ENCODE measurements at regions not wholly inside any gene's neighbourhood (a gene's known extent, or its start where the extent isn't known, plus 50 kb on each side); places are given as distances from the start of the nearest gene placed in this dataset.

DNA sequence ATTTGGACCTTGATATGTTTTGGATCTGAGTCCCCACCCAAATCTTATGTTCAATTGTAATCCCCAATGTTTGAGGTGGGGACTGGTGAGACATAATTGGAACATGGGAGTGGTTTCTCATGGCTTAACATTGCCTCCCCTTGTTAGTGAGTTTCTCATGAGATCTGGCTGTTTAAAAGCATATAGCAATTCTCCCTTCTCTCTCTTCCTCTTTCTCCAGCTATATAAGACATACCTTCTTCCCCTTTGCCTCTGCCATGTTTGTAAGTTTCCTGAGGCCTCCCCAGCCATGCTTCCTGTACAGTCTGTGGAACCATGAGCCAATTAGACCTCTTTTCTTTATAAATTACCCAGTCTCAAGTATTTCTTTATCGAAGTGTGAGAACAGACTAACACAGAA lies 692.4 kb downstream of the KCNT2 start:
- DNase-seq, result no peak
- Histone ChIP-seq H3K9me3 (ENCODE audit: control insufficient read depth, low read length) (no peaks in the 10 kb centered on the region), H3K4me3 (ENCODE audit: insufficient read depth, low read depth, low read length, poor library complexity, severe bottlenecking) (no peak overlapping the region), H3K4me1 (ENCODE audit: control insufficient read depth, insufficient read depth, low read length, poor library complexity, severe bottlenecking) (no peaks in the 10 kb centered on the region), H3K27me3 (replicated peaks; ENCODE audit: control insufficient read depth, insufficient read depth, low read length, poor library complexity, severe bottlenecking) (no peaks in the 10 kb centered on the region), H3K36me3 (ENCODE audit: control insufficient read depth, insufficient read depth, low read length) (no peaks in the 10 kb centered on the region), H3K27ac (ENCODE audit: insufficient read depth, low read length, poor library complexity, severe bottlenecking) (no peak overlapping the region)

DNA sequence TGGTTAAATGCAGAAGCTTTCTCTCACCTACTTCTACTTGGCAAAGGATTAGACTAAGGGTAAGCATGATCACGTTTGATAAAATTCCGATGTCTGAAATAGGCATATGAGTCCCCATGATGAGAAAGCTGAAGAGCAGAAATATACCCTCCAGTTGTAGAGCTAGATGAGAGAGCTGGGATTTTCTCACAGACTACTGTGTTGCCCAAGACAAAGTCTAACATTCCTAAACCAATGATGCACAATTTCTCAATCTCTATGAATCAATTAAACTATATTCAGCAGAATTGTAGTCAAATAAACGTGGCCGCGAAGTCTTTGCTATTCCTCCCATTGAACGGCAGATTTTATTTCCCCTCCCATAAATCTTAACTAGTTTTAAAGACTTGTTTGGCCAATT lies 699.2 kb downstream of the KCNT2 start:
- DNase-seq, result no peak
- Histone ChIP-seq H3K9me3 (ENCODE audit: control insufficient read depth, low read length) (no peaks in the 10 kb centered on the region), H3K4me1 (ENCODE audit: control insufficient read depth, insufficient read depth, low read length, poor library complexity, severe bottlenecking) (no peaks in the 10 kb centered on the region), H3K27ac (ENCODE audit: insufficient read depth, low read length, poor library complexity, severe bottlenecking) (no peak overlapping the region), H3K36me3 (ENCODE audit: control insufficient read depth, insufficient read depth, low read length) (no peaks in the 10 kb centered on the region), H3K27me3 (replicated peaks; ENCODE audit: control insufficient read depth, insufficient read depth, low read length, poor library complexity, severe bottlenecking) (no peaks in the 10 kb centered on the region), H3K4me3 (ENCODE audit: insufficient read depth, low read depth, low read length, poor library complexity, severe bottlenecking) (no peak overlapping the region)

DNA sequence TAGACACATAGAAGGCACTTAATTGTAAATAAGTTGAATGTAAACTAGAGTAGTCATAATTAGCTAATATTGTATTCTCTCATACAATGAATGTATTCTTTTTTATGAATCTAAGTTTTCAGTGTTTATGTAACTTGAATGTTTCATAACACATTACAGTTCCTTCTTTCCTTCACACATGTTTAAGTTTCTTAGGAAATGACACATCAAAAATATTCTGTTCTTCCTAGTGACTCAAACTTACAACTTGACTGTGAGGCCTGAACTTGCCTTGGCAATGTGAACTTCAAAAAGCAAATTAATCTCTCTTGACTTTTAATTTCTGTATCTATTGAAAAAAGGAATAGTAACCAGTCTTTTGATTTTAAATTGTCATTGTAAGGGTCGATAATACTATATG lies 700.1 kb downstream of the KCNT2 start:
- Histone ChIP-seq H3K36me3 (ENCODE audit: control insufficient read depth, insufficient read depth, low read length) (no peaks in the 10 kb centered on the region), H3K4me3 (ENCODE audit: insufficient read depth, low read depth, low read length, poor library complexity, severe bottlenecking) (no peak overlapping the region), H3K27ac (ENCODE audit: insufficient read depth, low read length, poor library complexity, severe bottlenecking) (no peak overlapping the region), H3K27me3 (replicated peaks; ENCODE audit: control insufficient read depth, insufficient read depth, low read length, poor library complexity, severe bottlenecking) (no peaks in the 10 kb centered on the region), H3K9me3 (ENCODE audit: control insufficient read depth, low read length) (no peaks in the 10 kb centered on the region), H3K4me1 (ENCODE audit: control insufficient read depth, insufficient read depth, low read length, poor library complexity, severe bottlenecking) (no peaks in the 10 kb centered on the region)
- DNase-seq, result no peak

DNA sequence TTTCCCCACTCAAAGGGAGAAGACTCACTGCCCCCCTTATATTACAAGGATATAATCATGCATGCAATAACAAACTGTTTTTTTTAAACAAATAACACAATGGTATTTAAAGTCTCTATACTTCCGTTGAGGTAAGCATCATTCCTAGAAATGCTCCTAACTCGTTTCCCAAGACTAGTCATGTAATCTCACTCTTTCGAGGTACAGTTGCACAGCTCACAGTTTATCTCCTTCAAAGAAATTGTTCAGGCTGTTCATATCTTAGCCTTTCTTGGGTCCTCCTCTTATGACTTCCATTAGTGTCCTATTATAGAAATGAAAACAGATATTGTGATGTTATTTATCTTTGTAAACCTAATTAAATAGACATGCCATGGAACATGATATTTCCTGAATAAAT lies 705.0 kb downstream of the KCNT2 start:
- Histone ChIP-seq H3K27me3 (replicated peaks; ENCODE audit: control insufficient read depth, insufficient read depth, low read length, poor library complexity, severe bottlenecking) (no peaks in the 10 kb centered on the region), H3K27ac (ENCODE audit: insufficient read depth, low read length, poor library complexity, severe bottlenecking) (no peak overlapping the region), H3K9me3 (ENCODE audit: control insufficient read depth, low read length) (no peaks in the 10 kb centered on the region), H3K4me3 (ENCODE audit: insufficient read depth, low read depth, low read length, poor library complexity, severe bottlenecking) (no peak overlapping the region), H3K4me1 (ENCODE audit: control insufficient read depth, insufficient read depth, low read length, poor library complexity, severe bottlenecking) (no peaks in the 10 kb centered on the region), H3K36me3 (ENCODE audit: control insufficient read depth, insufficient read depth, low read length) (no peaks in the 10 kb centered on the region)
- DNase-seq, result no peak

DNA sequence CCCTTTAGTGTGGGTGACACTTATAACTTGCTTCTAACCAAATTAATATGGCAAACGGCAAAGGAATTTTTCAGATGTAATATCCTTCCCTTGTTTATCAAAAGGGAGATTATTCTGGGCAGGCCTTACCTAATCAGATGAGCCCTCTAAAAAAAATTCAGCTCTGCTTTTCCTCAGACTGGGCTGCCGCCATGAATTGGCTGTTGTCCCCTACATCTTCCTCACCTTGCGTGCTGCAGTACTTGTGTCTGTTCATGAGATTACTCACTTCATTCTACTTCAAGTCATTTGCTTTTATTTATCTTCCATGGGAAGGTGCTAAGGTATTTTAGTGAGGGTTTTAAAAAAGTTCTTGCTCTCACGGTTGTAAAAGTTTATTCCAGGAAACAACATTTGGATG lies 705.5 kb downstream of the KCNT2 start:
- no peaks in the 10 kb centered on the region for H3K36me3 ChIP-seq (ENCODE audit: control insufficient read depth, insufficient read depth, low read length)

DNA sequence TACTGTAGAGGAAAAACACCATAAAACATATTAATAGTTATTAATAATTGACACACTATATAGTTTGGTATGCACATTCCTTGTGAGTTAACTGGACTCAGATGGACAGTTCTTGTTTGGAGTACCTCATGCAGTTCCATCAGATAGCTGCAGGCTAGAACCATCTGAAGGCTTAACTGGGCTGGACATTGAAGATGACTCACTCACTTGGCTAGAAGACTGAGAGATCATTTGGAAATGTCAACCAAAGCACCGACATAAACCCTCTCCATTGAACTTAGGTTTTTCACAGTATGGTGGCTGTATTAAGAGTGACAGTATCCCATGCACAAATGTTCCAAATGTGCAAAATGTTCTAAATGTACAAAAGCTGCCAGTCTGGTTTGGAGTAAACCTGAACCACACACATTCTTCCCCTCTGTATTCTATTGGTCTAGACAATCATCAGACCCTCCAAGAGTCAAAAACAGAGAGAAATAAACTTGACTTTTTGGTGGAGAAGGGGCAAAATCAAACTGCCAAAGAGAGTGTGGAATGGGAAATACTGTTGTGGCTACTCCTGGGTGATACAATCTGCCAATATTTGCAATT lies 708.4 kb downstream of the KCNT2 start:
- Histone ChIP-seq H3K4me1 (ENCODE audit: control insufficient read depth, insufficient read depth, low read length, poor library complexity, severe bottlenecking) (no peaks in the 10 kb centered on the region), H3K36me3 (ENCODE audit: control insufficient read depth, insufficient read depth, low read length) (no peaks in the 10 kb centered on the region), H3K27me3 (replicated peaks; ENCODE audit: control insufficient read depth, insufficient read depth, low read length, poor library complexity, severe bottlenecking) (no peaks in the 10 kb centered on the region), H3K9me3 (ENCODE audit: control insufficient read depth, low read length) (no peaks in the 10 kb centered on the region), H3K27ac (ENCODE audit: insufficient read depth, low read length, poor library complexity, severe bottlenecking) (no peak overlapping the region), H3K4me3 (ENCODE audit: insufficient read depth, low read depth, low read length, poor library complexity, severe bottlenecking) (no peak overlapping the region)
- DNase-seq, result no peak

More for the DNA sequence above, 705.5 kb downstream of the KCNT2 start:
- Histone ChIP-seq H3K4me3 (ENCODE audit: insufficient read depth, low read depth, low read length, poor library complexity, severe bottlenecking) (no peak overlapping the region), H3K27ac (ENCODE audit: insufficient read depth, low read length, poor library complexity, severe bottlenecking) (no peak overlapping the region), H3K9me3 (ENCODE audit: control insufficient read depth, low read length) (no peaks in the 10 kb centered on the region), H3K4me1 (ENCODE audit: control insufficient read depth, insufficient read depth, low read length, poor library complexity, severe bottlenecking) (no peaks in the 10 kb centered on the region), H3K27me3 (replicated peaks; ENCODE audit: control insufficient read depth, insufficient read depth, low read length, poor library complexity, severe bottlenecking) (no peaks in the 10 kb centered on the region)
- DNase-seq, result no peak

DNA sequence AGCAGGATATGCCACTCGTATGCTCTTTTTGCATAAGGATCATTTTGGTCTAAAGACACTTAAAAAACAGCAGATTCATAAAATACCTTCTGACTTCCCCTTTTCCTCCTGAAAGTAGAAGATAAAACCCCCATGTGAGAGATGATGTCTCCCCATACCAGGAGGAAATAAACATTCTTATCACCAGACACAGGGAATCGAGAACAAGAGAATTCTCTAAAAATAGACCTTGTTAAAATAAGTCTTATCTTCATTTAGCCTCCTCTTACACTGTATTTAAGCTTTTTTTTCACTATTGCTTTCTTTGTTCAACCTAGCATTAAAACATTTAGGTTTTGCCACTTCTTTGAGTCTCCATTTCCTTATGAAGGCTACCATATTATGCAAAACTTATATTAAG lies 709.3 kb downstream of the KCNT2 start:
- Histone ChIP-seq H3K4me1 (ENCODE audit: control insufficient read depth, insufficient read depth, low read length, poor library complexity, severe bottlenecking) (no peaks in the 10 kb centered on the region), H3K27me3 (replicated peaks; ENCODE audit: control insufficient read depth, insufficient read depth, low read length, poor library complexity, severe bottlenecking) (no peaks in the 10 kb centered on the region), H3K36me3 (ENCODE audit: control insufficient read depth, insufficient read depth, low read length) (no peaks in the 10 kb centered on the region), H3K9me3 (ENCODE audit: control insufficient read depth, low read length) (no peaks in the 10 kb centered on the region), H3K27ac (ENCODE audit: insufficient read depth, low read length, poor library complexity, severe bottlenecking) (no peak overlapping the region), H3K4me3 (ENCODE audit: insufficient read depth, low read depth, low read length, poor library complexity, severe bottlenecking) (no peak overlapping the region)
- no peak for DNase-seq

DNA sequence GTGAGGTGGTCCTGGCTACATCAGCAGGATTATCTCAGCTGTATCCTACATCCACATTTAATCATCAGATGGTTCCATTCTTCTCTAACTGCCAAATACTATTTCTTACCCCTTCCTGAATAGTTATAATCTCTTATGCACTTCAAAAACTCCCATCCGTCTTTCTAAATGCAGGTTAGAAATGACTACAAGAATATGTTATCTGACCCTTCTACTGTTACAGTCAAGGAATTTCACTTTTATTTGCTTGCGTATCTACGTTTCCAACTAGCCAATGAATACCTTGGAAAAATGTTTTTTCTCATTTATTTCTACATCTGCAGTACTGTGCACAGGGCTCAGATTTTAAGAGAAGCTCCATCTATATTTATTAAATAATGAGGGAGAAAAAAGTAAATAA lies 709.9 kb downstream of the KCNT2 start:
- H3K27me3 ChIP-seq (replicated peaks; ENCODE audit: control insufficient read depth, insufficient read depth, low read length, poor library complexity, severe bottlenecking), result no peaks in the 10 kb centered on the region
- no peak overlapping the region for H3K4me3 ChIP-seq (ENCODE audit: insufficient read depth, low read depth, low read length, poor library complexity, severe bottlenecking)
- no peaks in the 10 kb centered on the region for H3K4me1 ChIP-seq (ENCODE audit: control insufficient read depth, insufficient read depth, low read length, poor library complexity, severe bottlenecking)
- no peak overlapping the region for H3K27ac ChIP-seq (ENCODE audit: insufficient read depth, low read length, poor library complexity, severe bottlenecking)
- no peaks in the 10 kb centered on the region for H3K9me3 ChIP-seq (ENCODE audit: control insufficient read depth, low read length)
- no peak for DNase-seq
- H3K36me3 ChIP-seq (ENCODE audit: control insufficient read depth, insufficient read depth, low read length), result no peaks in the 10 kb centered on the region

DNA sequence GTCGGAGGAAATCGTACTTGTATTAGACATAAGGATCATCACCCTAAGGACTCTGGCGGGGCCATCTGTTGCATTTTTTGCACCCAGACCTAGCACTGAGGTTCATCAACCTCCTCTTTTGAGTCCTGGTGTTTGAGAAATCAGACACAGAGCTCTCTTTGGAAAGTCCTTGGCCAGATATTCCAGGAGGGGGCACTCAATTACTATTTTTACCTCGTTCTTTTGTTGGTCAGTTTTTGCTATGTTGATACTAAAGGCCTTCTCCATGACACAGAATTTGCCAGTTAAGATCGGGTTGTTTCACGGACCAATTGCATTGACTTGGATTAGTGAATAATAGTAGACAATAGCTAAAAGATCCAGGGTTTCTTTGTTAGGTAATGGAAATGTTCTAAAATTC lies 711.2 kb downstream of the KCNT2 start:
- H3K36me3 ChIP-seq (ENCODE audit: control insufficient read depth, insufficient read depth, low read length), result no peaks in the 10 kb centered on the region
- DNase-seq, result no peak

DNA sequence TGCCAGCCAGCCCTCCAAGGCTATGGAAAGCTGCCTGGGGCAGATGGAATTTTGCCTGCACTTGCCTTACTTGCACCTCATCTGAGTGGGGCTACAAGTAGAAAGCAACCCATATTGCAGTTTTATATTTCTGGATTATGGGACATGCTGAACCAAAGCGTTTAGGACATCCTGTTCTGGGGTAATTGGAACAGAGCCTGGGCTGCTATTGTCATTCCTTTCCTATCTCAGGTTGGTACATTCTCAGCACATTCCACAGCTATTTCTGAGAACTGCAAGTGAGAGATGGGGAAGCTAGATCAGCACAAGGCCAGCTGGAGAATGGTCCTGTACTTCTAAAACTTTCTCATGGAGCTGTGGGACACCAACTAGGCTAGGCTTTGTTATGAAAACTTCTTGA lies 713.8 kb downstream of the KCNT2 start:
- Histone ChIP-seq H3K27ac (ENCODE audit: insufficient read depth, low read length, poor library complexity, severe bottlenecking) (no peak overlapping the region), H3K9me3 (ENCODE audit: control insufficient read depth, low read length) (no peaks in the 10 kb centered on the region), H3K27me3 (replicated peaks; ENCODE audit: control insufficient read depth, insufficient read depth, low read length, poor library complexity, severe bottlenecking) (no peaks in the 10 kb centered on the region), H3K36me3 (ENCODE audit: control insufficient read depth, insufficient read depth, low read length) (no peaks in the 10 kb centered on the region), H3K4me3 (ENCODE audit: insufficient read depth, low read depth, low read length, poor library complexity, severe bottlenecking) (no peak overlapping the region), H3K4me1 (ENCODE audit: control insufficient read depth, insufficient read depth, low read length, poor library complexity, severe bottlenecking) (no peaks in the 10 kb centered on the region)
- DNase-seq, result no peak

More for the DNA sequence above, 711.2 kb downstream of the KCNT2 start:
- Histone ChIP-seq H3K9me3 (ENCODE audit: control insufficient read depth, low read length) (no peaks in the 10 kb centered on the region), H3K27me3 (replicated peaks; ENCODE audit: control insufficient read depth, insufficient read depth, low read length, poor library complexity, severe bottlenecking) (no peaks in the 10 kb centered on the region), H3K27ac (ENCODE audit: insufficient read depth, low read length, poor library complexity, severe bottlenecking) (no peak overlapping the region), H3K4me1 (ENCODE audit: control insufficient read depth, insufficient read depth, low read length, poor library complexity, severe bottlenecking) (no peaks in the 10 kb centered on the region), H3K4me3 (ENCODE audit: insufficient read depth, low read depth, low read length, poor library complexity, severe bottlenecking) (no peak overlapping the region)

DNA sequence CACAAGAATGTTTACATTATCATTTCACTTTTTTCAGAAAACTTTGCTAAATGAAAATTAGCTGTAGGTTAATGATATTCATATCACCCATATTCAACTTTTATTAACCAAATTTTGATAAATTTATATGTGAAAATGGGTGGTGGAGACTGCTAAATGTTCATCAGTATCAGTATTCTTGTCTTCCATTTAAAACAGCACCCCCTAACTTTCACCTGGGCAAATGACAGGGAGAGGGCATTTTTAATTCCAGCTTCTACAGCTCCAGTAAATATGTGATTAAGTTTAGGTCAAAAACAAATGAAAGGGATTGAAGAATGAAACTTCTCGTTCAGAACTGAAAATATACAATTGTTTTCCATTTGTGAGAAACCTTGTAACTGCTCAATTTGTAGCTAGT lies 722.2 kb downstream of the KCNT2 start:
- Histone ChIP-seq H3K4me3 (ENCODE audit: insufficient read depth, low read depth, low read length, poor library complexity, severe bottlenecking) (no peak overlapping the region), H3K27me3 (replicated peaks; ENCODE audit: control insufficient read depth, insufficient read depth, low read length, poor library complexity, severe bottlenecking) (no peaks in the 10 kb centered on the region)

More for the DNA sequence above, 722.2 kb downstream of the KCNT2 start:
- Histone ChIP-seq H3K9me3 (ENCODE audit: control insufficient read depth, low read length) (no peaks in the 10 kb centered on the region), H3K4me1 (ENCODE audit: control insufficient read depth, insufficient read depth, low read length, poor library complexity, severe bottlenecking) (no peaks in the 10 kb centered on the region), H3K27ac (ENCODE audit: insufficient read depth, low read length, poor library complexity, severe bottlenecking) (no peak overlapping the region), H3K36me3 (ENCODE audit: control insufficient read depth, insufficient read depth, low read length) (no peaks in the 10 kb centered on the region)
- no peak for DNase-seq
